Adrenal gland (tissue), 5 donors: ENCODE measurements at regions not wholly inside any gene's neighbourhood (a gene's known extent, or its start where the extent isn't known, plus 50 kb on each side); places are given as distances from the start of the nearest gene placed in this dataset.

Experiments
- CTCF ChIP-seq, 6 experiments: fragments of 450-650 bp in 4 of 6; fragments of 200-600 bp in 2 of 6; sonication (generic) in 1 of 6; IDR thresholded peaks; 1 replicate in 5 of 6; 2 replicates in 1 of 6; pipeline versions ENCODE4 v1.5.1 to v1.8.0; 2016 to 2021; ENCODE audit warnings: antibody characterized with exemption in 6 of 6, mild to moderate bottlenecking in 2 of 6, moderate library complexity in 1 of 6
- POLR2A ChIP-seq, 2 donors: fragments of 450-650 bp; IDR thresholded peaks; one replicate each; pipeline ENCODE4 v1.6.1; 2017; ENCODE audit warnings: antibody characterized with exemption in 2 of 2, mild to moderate bottlenecking in 2 of 2, moderate library complexity in 1 of 2
- donor health status: DM: no; HTN: no; CAD: no.

GRCh38 chr4:27629532-27630225 lies 769.0 kb downstream of the STIM2 start:
- TF ChIP-seq CTCF (IDR thresholded peaks at IDR 0.05) (no peak), POLR2A (IDR thresholded peaks at IDR 0.05) (no peak)
